HL-60 (cell line): ENCODE measurements at regions not wholly inside any gene's neighbourhood (a gene's known extent, or its start where the extent isn't known, plus 50 kb on each side); places are given as distances from the start of the nearest gene placed in this dataset.

Experiments
- POLR2AphosphoS5 ChIP-seq: IDR thresholded peaks from 2 replicates; pipeline ENCODE4 v1.6.1; 2012; ENCODE audit warnings: low read depth
- TF ChIP-seq, protein P1 (sequence below): IDR thresholded peaks from one replicate; pipeline ENCODE4 v1.5.1; 2011; ENCODE audit warnings: low read length, control low read depth, inconsistent platforms; ENCODE audit not compliant: insufficient read depth

DNA sequence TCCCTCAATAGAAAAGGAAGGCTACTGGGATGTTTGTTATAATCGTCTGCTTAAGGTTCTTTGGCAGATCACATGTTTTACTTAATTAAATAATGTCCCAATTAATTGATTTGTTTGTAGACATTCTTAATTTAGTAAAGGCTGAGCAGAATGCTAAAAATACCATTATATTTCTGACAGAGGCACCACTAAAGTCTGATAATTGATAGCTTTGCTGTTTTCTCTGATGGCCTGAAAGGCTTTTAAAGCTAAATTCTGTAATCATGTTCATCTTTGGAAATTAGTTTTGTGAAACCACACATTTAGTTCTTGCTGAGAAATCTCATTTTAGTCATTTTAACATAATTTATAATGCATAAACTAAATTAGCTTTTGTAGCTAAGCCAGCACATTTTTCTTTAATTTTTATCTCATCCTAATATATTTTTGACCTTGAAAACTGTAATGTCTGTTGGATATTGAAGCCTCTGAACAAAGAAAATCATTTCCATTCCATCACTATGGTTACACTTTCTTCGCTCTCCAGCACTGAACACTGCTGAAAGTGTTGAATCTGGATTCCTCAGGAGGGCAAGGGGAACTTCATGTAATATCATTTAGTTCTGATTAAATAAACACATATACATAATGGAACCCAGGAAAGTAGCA, 329.4 kb downstream of the ELAVL2 start:
- no peak for TF ChIP-seq POLR2AphosphoS5
- TF ChIP-seq, protein P1, sequence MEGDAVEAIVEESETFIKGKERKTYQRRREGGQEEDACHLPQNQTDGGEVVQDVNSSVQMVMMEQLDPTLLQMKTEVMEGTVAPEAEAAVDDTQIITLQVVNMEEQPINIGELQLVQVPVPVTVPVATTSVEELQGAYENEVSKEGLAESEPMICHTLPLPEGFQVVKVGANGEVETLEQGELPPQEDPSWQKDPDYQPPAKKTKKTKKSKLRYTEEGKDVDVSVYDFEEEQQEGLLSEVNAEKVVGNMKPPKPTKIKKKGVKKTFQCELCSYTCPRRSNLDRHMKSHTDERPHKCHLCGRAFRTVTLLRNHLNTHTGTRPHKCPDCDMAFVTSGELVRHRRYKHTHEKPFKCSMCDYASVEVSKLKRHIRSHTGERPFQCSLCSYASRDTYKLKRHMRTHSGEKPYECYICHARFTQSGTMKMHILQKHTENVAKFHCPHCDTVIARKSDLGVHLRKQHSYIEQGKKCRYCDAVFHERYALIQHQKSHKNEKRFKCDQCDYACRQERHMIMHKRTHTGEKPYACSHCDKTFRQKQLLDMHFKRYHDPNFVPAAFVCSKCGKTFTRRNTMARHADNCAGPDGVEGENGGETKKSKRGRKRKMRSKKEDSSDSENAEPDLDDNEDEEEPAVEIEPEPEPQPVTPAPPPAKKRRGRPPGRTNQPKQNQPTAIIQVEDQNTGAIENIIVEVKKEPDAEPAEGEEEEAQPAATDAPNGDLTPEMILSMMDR: no peak
